A549 (cell line): ENCODE measurements at regions not wholly inside any gene's neighbourhood (a gene's known extent, or its start where the extent isn't known, plus 50 kb on each side); places are given as distances from the start of the nearest gene placed in this dataset.

Experiments
- ATAC-seq, 2 experiments: fragments of 200-7000 bp in 1 of 2; fragments of >200 bp in 1 of 2; cut with Nextera tagmentation in 1 of 2; cut with Tn5 transposase in 1 of 2; 3 replicates each; pipeline versions ENCODE4 v1.8.0 to v1.9.1; 2018 to 2020; ENCODE audit warnings: mild to moderate bottlenecking in 1 of 2, moderate library complexity in 1 of 2
- CTCF ChIA-PET: fragments of 300-600 bp; sonication (Branson Sonifier 250); formaldehyde crosslinking; extraction: SDS; loops from one replicate; lab custom pipeline; 2021; ENCODE audit warnings: antibody characterized with exemption, inconsistent platforms; lab: Yijun Ruan, JAX
- POLR2A ChIA-PET: fragments of 350-600 bp; formaldehyde crosslinking; extraction: SDS; loops from one replicate; lab custom pipeline; 2021; ENCODE audit warnings: antibody characterized with exemption, inconsistent platforms; lab: Yijun Ruan, JAX
- DNase-seq, 2 experiments: peaks; one replicate each; pipeline versions ENCODE4 v3.0.0 to v3.0.0-alpha.2; 2011 to 2016; ENCODE audit warnings: low read depth in 1 of 2, low spot score in 1 of 2
- FAIRE-seq: peaks from 2 replicates; lab custom pipeline; 2011; peaks lifted over from hg19 to GRCh38; lab: Jason Lieb, UNC
- H3K27ac ChIP-seq, 2 experiments: fragments of >200 bp; sonication (Bioruptor Twin); formaldehyde crosslinking; 3 replicates each; pipeline ENCODE4 v1.5.1; 2016 to 2017
- H3K4me1 ChIP-seq: fragments of >200 bp; sonication (Bioruptor Twin); formaldehyde crosslinking; 3 replicates; pipeline ENCODE4 v1.6.1; 2016
- H3K4me2 ChIP-seq: fragments of >200 bp; sonication (Bioruptor Twin); formaldehyde crosslinking; 3 replicates; pipeline ENCODE4 v1.6.1; 2016
- H3K4me3 ChIP-seq: fragments of >200 bp; sonication (Bioruptor Twin); formaldehyde crosslinking; 3 replicates; pipeline ENCODE4 v1.5.1; 2016
- H3K9me3 ChIP-seq: fragments of >200 bp; sonication (Bioruptor Twin); formaldehyde crosslinking; 3 replicates; pipeline ENCODE4 v1.6.1; 2016
- ATOH8 ChIP-seq: fragments of 250-450 bp; sonication (Bioruptor Pico); IDR thresholded peaks from 2 replicates; pipeline ENCODE4 v1.5.0; 2020; ENCODE audit warnings: low read depth, mild to moderate bottlenecking, moderate library complexity
- BCL3 ChIP-seq: fragments of >200 bp; sonication (Bioruptor Twin); formaldehyde crosslinking; IDR thresholded peaks from 3 replicates; pipeline ENCODE4 v1.6.1; 2016
- CHD2 ChIP-seq: fragments of 150-350 bp; IDR thresholded peaks from 2 replicates; pipeline ENCODE4 v1.6.1; 2014; ENCODE audit warnings: low read length; ENCODE audit not compliant: partially characterized antibody
- CHD4 ChIP-seq: fragments of 200-600 bp; sonication (generic); IDR thresholded peaks from 2 replicates; pipeline ENCODE4 v1.6.1; 2016; ENCODE audit warnings: antibody characterized with exemption, mild to moderate bottlenecking, borderline replicate concordance
- EHF ChIP-seq: fragments of 250-450 bp; sonication (Bioruptor Pico); IDR thresholded peaks from 2 replicates; pipeline ENCODE4 v1.5.0; 2020; ENCODE audit warnings: mild to moderate bottlenecking
- EHMT2 ChIP-seq: fragments of 200-600 bp; sonication (generic); IDR thresholded peaks from 2 replicates; pipeline ENCODE4 v1.6.1; 2016; ENCODE audit warnings: antibody characterized with exemption, low read depth, mild to moderate bottlenecking, moderate library complexity
- FOSL2 ChIP-seq, 2 experiments: fragments of 450-650 bp in 1 of 2; fragments of >200 bp in 1 of 2; sonication (Bioruptor Twin) in 1 of 2; formaldehyde crosslinking; IDR thresholded peaks; 2 replicates each; pipeline versions ENCODE4 v1.5.0 to v1.6.1; 2016 to 2020; ENCODE audit warnings: mild to moderate bottlenecking in 1 of 2, moderate library complexity in 1 of 2
- FOXS1 ChIP-seq: fragments of 250-450 bp; sonication (Bioruptor Pico); IDR thresholded peaks from 2 replicates; pipeline ENCODE4 v1.5.0; 2020; ENCODE audit warnings: mild to moderate bottlenecking, moderate library complexity
- GATA3 ChIP-seq: IDR thresholded peaks from 2 replicates; pipeline ENCODE4 v1.6.1; 2012; ENCODE audit warnings: borderline replicate concordance
- HDAC2 ChIP-seq: fragments of 200-600 bp; sonication (generic); IDR thresholded peaks from 2 replicates; pipeline ENCODE4 v1.6.1; 2016
- HEYL ChIP-seq: fragments of 250-450 bp; sonication (Bioruptor Pico); IDR thresholded peaks from 2 replicates; pipeline ENCODE4 v1.8.0; 2021; ENCODE audit warnings: mild to moderate bottlenecking, moderate library complexity
- HOXA7 ChIP-seq: fragments of 250-450 bp; sonication (Bioruptor Pico); IDR thresholded peaks from 2 replicates; pipeline ENCODE4 v1.5.0; 2020; ENCODE audit warnings: mild to moderate bottlenecking, moderate library complexity
- HOXB13 ChIP-seq: fragments of 250-450 bp; sonication (Bioruptor Pico); IDR thresholded peaks from 2 replicates; pipeline ENCODE4 v1.5.0; 2020; ENCODE audit warnings: low read depth, mild to moderate bottlenecking, moderate library complexity
- HOXB5 ChIP-seq: fragments of 250-450 bp; sonication (Bioruptor Pico); IDR thresholded peaks from 2 replicates; pipeline ENCODE4 v1.5.0; 2020; ENCODE audit warnings: mild to moderate bottlenecking, moderate library complexity
- JUN ChIP-seq, 2 experiments: fragments of >200 bp; sonication (Bioruptor Twin); formaldehyde crosslinking; IDR thresholded peaks; 2 replicates in 1 of 2; 3 replicates in 1 of 2; pipeline ENCODE4 v1.6.1; 2016 to 2017
- KDM5A ChIP-seq: fragments of 200-600 bp; sonication (generic); IDR thresholded peaks from 2 replicates; pipeline ENCODE4 v1.6.1; 2016; ENCODE audit warnings: antibody characterized with exemption, mild to moderate bottlenecking
- MAX ChIP-seq: IDR thresholded peaks from 2 replicates; pipeline ENCODE4 v1.6.1; 2012
- MAZ ChIP-seq: fragments of 150-350 bp; IDR thresholded peaks from 2 replicates; pipeline ENCODE4 v1.6.1; 2014; ENCODE audit warnings: antibody characterized with exemption, low read depth, low read length, borderline replicate concordance
- NR3C1 ChIP-seq: fragments of >200 bp; sonication (Bioruptor Twin); formaldehyde crosslinking; IDR thresholded peaks from 3 replicates; pipeline ENCODE4 v1.6.1; 2017
- PHF8 ChIP-seq: fragments of 200-600 bp; sonication (generic); IDR thresholded peaks from 2 replicates; pipeline ENCODE4 v1.6.1; 2016; ENCODE audit warnings: low read depth, mild to moderate bottlenecking, antibody characterized with exemption, moderate library complexity, borderline replicate concordance
- POLR2A ChIP-seq: IDR thresholded peaks from 2 replicates; pipeline ENCODE4 v1.6.1; 2012; ENCODE audit warnings: mild to moderate bottlenecking, low read length
- POLR2AphosphoS2 ChIP-seq: conservative IDR thresholded peaks from 2 replicates; pipeline ENCODE4 v1.6.1; 2012; ENCODE audit warnings: low read length, improper control_type of control experiment, inconsistent platforms
- RAD21 ChIP-seq, 2 experiments: fragments of >200 bp in 1 of 2; sonication (Bioruptor Twin) in 1 of 2; formaldehyde crosslinking in 1 of 2; IDR thresholded peaks in 1 of 2; conservative IDR thresholded peaks in 1 of 2; 2 replicates in 1 of 2; 3 replicates in 1 of 2; pipeline ENCODE4 v1.6.1; 2012 to 2018; ENCODE audit warnings: inconsistent platforms in 1 of 2
- RCOR1 ChIP-seq: fragments of 150-350 bp; IDR thresholded peaks from 2 replicates; pipeline ENCODE4 v1.6.1; 2014; ENCODE audit warnings: antibody characterized with exemption, low read length, low read depth
- REST ChIP-seq: fragments of 200-600 bp; sonication (generic); IDR thresholded peaks from 2 replicates; pipeline ENCODE4 v1.6.1; 2016; ENCODE audit warnings: antibody characterized with exemption, mild to moderate bottlenecking, moderate library complexity
- RFX5 ChIP-seq: fragments of 450-650 bp; IDR thresholded peaks from 2 replicates; pipeline ENCODE4 v1.7.1; 2014; ENCODE audit warnings: antibody characterized with exemption, mild to moderate bottlenecking, moderate library complexity
- SMC3 ChIP-seq: fragments of >200 bp; sonication (Bioruptor Twin); formaldehyde crosslinking; IDR thresholded peaks from 3 replicates; pipeline ENCODE4 v1.6.1; 2018; ENCODE audit warnings: inconsistent platforms
- SREBF2 ChIP-seq: fragments of 450-650 bp; IDR thresholded peaks from 2 replicates; pipeline ENCODE4 v1.6.1; 2014; ENCODE audit warnings: mild to moderate bottlenecking, moderate library complexity
- TFCP2L1 ChIP-seq: fragments of 250-450 bp; sonication (Bioruptor Pico); IDR thresholded peaks from 2 replicates; pipeline ENCODE4 v1.5.0; 2021; ENCODE audit warnings: mild to moderate bottlenecking
- ZC3H11A ChIP-seq: fragments of 450-650 bp; IDR thresholded peaks from 2 replicates; pipeline ENCODE4 v1.6.1; 2014; ENCODE audit warnings: antibody characterized with exemption, mild to moderate bottlenecking
- WGBS: methylation state at CpG from one replicate; pipeline ENCODE4 v1.1.6; 2017; ENCODE audit errors: missing lambda C conversion rate; 5-methylcytosine and 5-hydroxymethylcytosine counted together

- no peaks in the 10 kb centered on the region for H3K4me1 ChIP-seq
- no peak overlapping the region for H3K27ac ChIP-seq
- POLR2A ChIA-PET, result no interaction called here
- ATAC-seq, result no peak
- H3K4me3 ChIP-seq, result no peak overlapping the region
- 18% methylated on average over 3 of the region's 3 CpGs for WGBS
- TF ChIP-seq HOXB5 (CRISPR knock-in tag), result no peak
- no peak for TF ChIP-seq SREBF2
- TF ChIP-seq EHMT2, result no peak
- TF ChIP-seq MAZ, result no peak
- no peak for TF ChIP-seq RAD21 (conservative IDR thresholded peaks at IDR 0.05 in 1 of 2, IDR thresholded peaks at IDR 0.05 in 1 of 2)
- TF ChIP-seq ATOH8 (CRISPR knock-in tag), result no peak
- TF ChIP-seq HDAC2, result no peak
- no peak for TF ChIP-seq CHD2
- TF ChIP-seq CHD4, result no peak
- TF ChIP-seq NR3C1, result no peak
- TF ChIP-seq FOSL2 (IDR thresholded peaks at IDR 0.05), result no peak
- TF ChIP-seq FOSL2 (CRISPR knock-in tag; IDR thresholded peaks at IDR 0.05), result no peak
- no peak for TF ChIP-seq POLR2AphosphoS2
- TF ChIP-seq EHF (CRISPR knock-in tag), result no peak
- no peak for TF ChIP-seq SMC3
- no peak for TF ChIP-seq TFCP2L1 (CRISPR knock-in tag)
- CTCF ChIA-PET, result no interaction called here
- no peak overlapping the region for H3K4me2 ChIP-seq
- H3K9me3 ChIP-seq, result no peaks in the 10 kb centered on the region
- DNase-seq, result no peak
- FAIRE-seq, result no peak
Measured at GRCh38 chr21:28790335-28790734, 202.3 kb downstream of the LTN1 start.

- no peak for DNase-seq
- Histone ChIP-seq H3K4me3 (no peak overlapping the region), H3K27ac (no peak overlapping the region), H3K4me2 (no peak overlapping the region), H3K4me1 (no peaks in the 10 kb centered on the region), H3K9me3 (no peaks in the 10 kb centered on the region)
- CTCF ChIA-PET, result no interaction called here
- POLR2A ChIA-PET, result no interaction called here
- WGBS, result 27% methylated on average over 3 of the region's 3 CpGs
- TF ChIP-seq GATA3, result no peak
- TF ChIP-seq CHD4, result no peak
- TF ChIP-seq RCOR1, result no peak
- no peak for TF ChIP-seq MAX
- TF ChIP-seq RFX5, result no peak
- TF ChIP-seq HOXA7, result no peak
- no peak for TF ChIP-seq POLR2A
- TF ChIP-seq BCL3, result no peak
- TF ChIP-seq HOXB13 (CRISPR knock-in tag), result no peak
- TF ChIP-seq FOXS1 (CRISPR knock-in tag), result no peak
- no peak for TF ChIP-seq FOSL2 (IDR thresholded peaks at IDR 0.05)
- TF ChIP-seq FOSL2 (CRISPR knock-in tag; IDR thresholded peaks at IDR 0.05), result no peak
- TF ChIP-seq JUN (IDR thresholded peaks at IDR 0.05), result no peak
- TF ChIP-seq REST, result no peak
- TF ChIP-seq ZC3H11A, result no peak
- no peak for TF ChIP-seq KDM5A
- TF ChIP-seq TFCP2L1 (CRISPR knock-in tag), result no peak
- TF ChIP-seq PHF8, result no peak
- no peak for TF ChIP-seq EHF (CRISPR knock-in tag)
- TF ChIP-seq HEYL (CRISPR knock-in tag), result no peak
- ATAC-seq, result no peak
- no peak for FAIRE-seq
Measured at GRCh38 chr21:28789523-28789922, 203.2 kb downstream of the LTN1 start.
